ENCODE measurements at regions not wholly inside any gene's neighbourhood (a gene's known extent, or its start where the extent isn't known, plus 50 kb on each side); places are given as distances from the start of the nearest gene placed in this dataset.
"Not testable (repeated sequence)": the region's sequence is repeated elsewhere in the genome, so short reads cannot be mapped to it uniquely, and the experiment has no call there.

DNA sequence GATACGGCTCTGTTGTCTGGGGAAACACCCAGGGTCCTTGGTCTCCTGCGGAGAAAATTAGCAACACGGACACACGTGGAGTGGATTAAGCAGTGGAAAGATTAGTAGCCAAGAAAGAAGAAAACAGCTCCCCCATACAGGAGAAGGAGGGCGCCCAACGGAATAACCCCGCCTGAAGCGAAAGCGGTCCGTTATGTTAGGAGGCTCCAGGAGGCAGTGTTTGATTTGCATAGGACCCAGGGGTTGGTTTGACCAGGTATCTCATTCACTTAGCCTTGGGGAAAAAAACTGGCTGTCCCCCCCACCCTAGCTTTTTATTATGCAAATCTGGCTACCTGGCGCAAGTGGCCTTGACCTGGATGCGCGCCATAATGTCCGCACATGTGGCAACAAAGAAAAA lies 170.1 kb upstream of the KYNU start:
- no peak for DNase-seq

DNA sequence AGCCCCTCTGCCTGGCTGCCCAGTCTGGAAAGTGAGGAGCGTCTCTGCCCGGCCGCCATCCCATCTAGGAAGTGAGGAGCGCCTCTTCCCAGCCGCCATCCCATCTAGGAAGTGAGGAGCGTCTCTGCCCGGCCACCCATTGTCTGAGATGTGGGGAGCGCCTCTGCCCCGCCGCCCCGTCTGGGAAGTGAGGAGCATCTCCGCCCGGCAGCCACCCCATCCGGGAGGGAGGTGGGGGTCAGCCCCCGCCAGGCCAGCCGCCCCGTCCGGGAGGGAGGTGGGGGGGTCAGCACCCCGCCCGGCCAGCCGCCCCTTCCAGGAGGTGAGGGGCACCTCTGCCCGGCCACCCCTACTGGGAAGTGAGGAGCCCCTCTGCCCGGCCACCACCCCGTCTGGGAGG lies 175.1 kb upstream of the KYNU start:
- DNase-seq, result not testable (repeated sequence)

- not testable (repeated sequence) for DNase-seq
Observed at GRCh38 chr2:142695350-142696257, 181.9 kb upstream of the KYNU start.

DNA sequence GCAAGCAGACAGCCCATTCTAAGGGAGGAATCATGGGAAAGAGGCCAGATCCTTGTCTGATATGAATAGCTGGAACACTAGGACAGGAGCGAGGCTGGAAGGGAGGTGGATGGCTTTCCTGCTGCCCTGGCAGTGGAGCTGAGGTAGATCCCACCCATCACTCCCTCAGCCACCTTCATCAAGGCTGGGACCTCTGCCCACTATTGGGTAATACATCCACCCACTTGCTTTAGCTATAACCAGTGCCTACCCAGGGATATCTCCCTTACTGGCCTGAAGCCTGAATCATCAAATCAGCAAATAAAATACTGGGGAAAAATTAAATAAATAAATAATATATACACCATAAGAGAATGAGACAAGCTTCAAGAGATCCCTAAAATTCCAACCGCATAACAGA lies 183.2 kb upstream of the KYNU start:
- DNase-seq, result no peak

- no peak for DNase-seq
Observed at GRCh38 chr2:142693171-142693950, 184.1 kb upstream of the KYNU start.

DNA sequence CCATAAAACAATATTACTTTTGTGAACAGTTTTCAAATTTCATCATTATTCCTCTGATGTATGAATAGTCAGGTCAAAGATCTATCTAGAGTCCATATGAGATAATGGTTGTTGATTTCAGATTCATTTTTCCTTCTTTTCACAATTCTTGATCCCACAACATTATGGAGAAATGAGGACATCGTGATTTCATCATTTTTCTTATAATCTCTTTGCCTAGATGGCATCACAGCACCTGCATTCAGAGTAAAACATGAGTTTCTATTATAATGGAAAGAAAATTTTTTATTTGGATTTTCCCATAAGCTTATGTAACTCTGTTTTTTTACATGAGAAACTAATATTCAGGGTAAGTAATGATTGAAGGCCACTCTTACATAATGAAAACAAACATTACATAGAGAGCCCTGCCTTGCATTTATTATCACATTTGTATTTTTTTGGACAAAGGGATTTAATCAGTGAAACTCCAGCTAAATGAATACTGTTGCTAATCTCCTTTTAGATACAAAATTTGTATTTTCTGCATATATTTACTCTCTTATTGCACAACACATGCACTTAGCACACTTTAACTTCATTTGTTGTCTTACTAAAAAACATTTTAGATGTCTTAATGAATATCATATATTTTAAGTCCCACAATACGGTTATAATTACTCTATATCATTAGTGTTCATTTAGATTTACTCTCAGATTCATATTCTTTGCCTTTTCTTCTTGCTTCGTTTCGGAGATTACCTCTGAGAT lies 188.4 kb upstream of the KYNU start:
- no peak for DNase-seq

DNA sequence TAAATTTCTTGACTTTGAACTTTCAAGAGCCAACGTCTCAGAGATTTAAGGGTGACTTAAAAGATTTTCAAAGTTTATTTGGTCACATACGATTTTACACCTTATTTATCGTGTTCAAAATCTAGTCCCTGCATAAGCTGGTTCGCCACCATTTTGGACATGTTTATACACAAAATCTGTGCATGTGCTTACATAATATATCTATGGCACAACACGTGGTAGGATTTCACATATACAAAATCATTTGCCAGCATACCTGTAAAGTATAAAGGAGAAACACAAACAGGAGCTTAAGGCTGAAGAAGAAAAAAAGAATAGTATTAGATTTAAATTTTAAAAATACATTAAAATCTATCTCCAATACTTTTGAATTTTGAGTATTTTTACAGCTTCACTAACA lies 190.0 kb upstream of the KYNU start:
- no peak for DNase-seq

GRCh38 chr2:142687075-142687474 lies 190.4 kb upstream of the KYNU start:
- DNase-seq, result no peak

DNA sequence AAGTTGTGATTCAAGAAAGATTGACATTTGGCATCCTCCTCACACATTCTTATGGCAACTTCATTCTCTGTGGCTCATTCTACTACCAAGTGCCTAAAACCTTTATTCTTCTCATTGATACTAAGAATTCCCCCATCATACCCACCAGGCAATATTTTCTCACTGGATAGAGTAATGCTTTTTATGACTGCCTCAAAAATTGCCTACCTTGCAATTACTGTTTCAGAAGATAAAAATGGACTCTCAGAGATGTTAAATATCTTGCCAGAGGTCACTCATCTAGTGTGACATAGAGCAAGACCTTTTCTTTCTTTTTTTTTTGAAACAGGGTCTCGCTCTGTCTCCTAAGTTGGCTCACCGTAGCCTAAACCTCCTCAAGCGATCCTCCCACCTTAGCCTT lies 192.8 kb upstream of the KYNU start:
- no peak for DNase-seq

- DNase-seq, result no peak
Observed at GRCh38 chr2:142682528-142682927, 194.9 kb upstream of the KYNU start.

GRCh38 chr2:142681952-142682351 lies 195.5 kb upstream of the KYNU start:
- no peak for DNase-seq

GRCh38 chr2:142678164-142678563 lies 199.3 kb upstream of the KYNU start:
- no peak for DNase-seq

GRCh38 chr2:142675398-142675797 lies 202.1 kb upstream of the KYNU start:
- no peak for DNase-seq

DNA sequence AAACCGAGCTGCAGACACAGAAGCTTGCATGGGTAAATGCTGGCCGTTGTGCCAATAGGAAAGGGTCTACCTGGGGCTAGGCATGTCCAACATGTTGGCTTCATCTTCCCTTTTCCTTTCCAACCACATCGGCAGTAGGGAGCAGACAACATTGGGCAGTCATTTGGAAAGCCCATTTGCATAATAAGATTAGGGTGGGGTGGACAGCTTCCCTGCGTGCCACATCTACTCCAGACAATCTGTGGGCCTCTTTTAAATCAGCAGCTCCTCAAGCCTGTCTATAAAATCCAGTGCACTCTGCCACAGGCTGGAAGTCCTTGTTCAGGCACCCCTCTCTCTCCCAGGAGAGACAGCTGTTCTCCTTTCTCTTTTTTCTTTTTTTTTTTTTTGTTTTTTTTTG lies 203.6 kb upstream of the KYNU start:
- DNase-seq, result no peak

DNA sequence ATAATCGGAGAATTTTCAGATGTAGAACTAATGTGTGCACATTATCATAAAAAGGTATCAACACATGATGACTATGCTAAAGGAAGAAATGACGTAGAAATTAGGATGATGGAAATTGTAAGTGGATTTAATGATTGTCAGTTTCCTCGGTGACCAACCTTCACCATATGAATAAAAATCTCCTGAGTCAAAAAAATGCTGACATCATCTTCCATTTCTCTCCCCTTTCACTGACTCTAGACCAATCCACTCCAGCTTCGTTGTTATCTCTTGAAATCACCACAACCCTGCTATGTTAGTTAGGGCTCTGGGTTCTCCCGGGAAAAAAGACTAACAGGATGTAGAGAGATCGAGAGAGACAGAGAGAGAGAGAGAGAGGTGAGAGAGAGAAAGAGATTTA lies 204.8 kb upstream of the KYNU start:
- DNase-seq, result no peak

- DNase-seq, result no peak
Observed at GRCh38 chr2:142670362-142670761, 207.1 kb upstream of the KYNU start.

GRCh38 chr2:142668420-142668819 lies 209.0 kb upstream of the KYNU start:
- no peak for DNase-seq

GRCh38 chr2:142665241-142665640 lies 212.2 kb upstream of the KYNU start:
- no peak for DNase-seq

DNA sequence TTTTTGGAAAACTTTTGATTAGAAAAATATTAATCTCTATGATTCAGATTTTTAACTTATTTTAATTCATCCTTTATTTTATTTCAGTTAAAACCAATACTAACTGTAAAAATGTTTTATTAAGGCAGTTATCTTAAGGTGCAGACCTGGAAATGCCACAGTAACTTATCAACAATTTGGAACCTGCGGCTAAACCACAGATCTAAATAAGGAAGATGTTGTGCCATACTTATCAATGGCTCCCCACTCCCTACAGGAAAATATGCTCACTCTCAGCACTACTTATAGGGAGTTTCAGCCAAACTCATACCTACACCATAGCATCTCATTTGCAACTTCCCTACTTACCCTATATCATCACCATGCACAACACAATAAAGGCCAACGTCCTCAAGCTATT lies 226.9 kb upstream of the KYNU start:
- DNase-seq, result no peak

- DNase-seq, result no peak
Observed at GRCh38 chr2:142649581-142649980, 227.9 kb upstream of the KYNU start.

GRCh38 chr2:142642650-142643049 lies 234.8 kb upstream of the KYNU start:
- no peak for DNase-seq

GRCh38 chr2:142629193-142629592 lies 248.3 kb upstream of the KYNU start:
- no peak for DNase-seq

GRCh38 chr2:142621287-142621686 lies 256.2 kb upstream of the KYNU start:
- DNase-seq, result no peak

DNA sequence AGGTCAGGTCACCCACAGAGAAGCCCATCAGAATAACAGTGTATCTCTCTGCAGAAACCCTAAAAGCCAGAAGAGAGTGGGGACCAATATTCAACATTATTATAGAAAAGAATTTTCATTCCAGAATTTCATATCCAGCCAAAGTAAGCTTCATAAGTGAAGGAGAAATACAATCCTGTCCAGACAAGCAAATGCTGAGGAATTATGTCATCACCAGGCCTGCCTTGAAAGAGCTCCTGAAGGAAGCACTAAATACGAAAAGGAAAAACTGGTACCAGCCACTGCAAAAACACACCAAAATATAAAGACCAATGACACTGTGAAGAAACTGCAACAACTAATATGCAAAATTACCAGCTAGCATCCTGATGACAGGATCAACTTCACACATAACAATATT lies 260.0 kb upstream of the KYNU start:
- no peak for DNase-seq

Data from SW 1271 (cell line).